SJSA1 (cell line): ENCODE measurements at regions not wholly inside any gene's neighbourhood (a gene's known extent, or its start where the extent isn't known, plus 50 kb on each side); places are given as distances from the start of the nearest gene placed in this dataset.
"Not testable (repeated sequence)": the region's sequence is repeated elsewhere in the genome, so short reads cannot be mapped to it uniquely, and the experiment has no call there.

Source experiments
- DNase-seq, 2 experiments: peaks; one replicate each; pipeline ENCODE4 v3.0.0-alpha.2; 2015 to 2020; ENCODE audit warnings: low spot score in 2 of 2, low read depth in 1 of 2
- H3K27ac ChIP-seq: fragments of 250-450 bp; sonication (Bioruptor Pico); 2 replicates; pipeline ENCODE4 v1.5.1; 2020; ENCODE audit warnings: mild to moderate bottlenecking, moderate library complexity
- H3K27me3 ChIP-seq: fragments of 250-450 bp; sonication (Bioruptor Pico); replicated peaks from 2 replicates; pipeline ENCODE4 v1.5.1; 2020; ENCODE audit warnings: mild to moderate bottlenecking, moderate library complexity
- H3K36me3 ChIP-seq: fragments of 250-450 bp; sonication (Bioruptor Pico); 2 replicates; pipeline ENCODE4 v1.5.1; 2020; ENCODE audit warnings: mild to moderate bottlenecking
- H3K4me1 ChIP-seq: fragments of 250-450 bp; sonication (Bioruptor Pico); replicated peaks from 2 replicates; pipeline ENCODE4 v1.6.1; 2021; ENCODE audit warnings: mild to moderate bottlenecking
- H3K4me3 ChIP-seq: fragments of 250-450 bp; sonication (Bioruptor Pico); 2 replicates; pipeline ENCODE4 v1.5.1; 2020; ENCODE audit warnings: mild to moderate bottlenecking
- H3K9me3 ChIP-seq: fragments of 250-450 bp; sonication (Bioruptor Pico); replicated peaks from 2 replicates; pipeline ENCODE4 v1.5.1; 2020; ENCODE audit warnings: mild to moderate bottlenecking

GRCh38 chr15:57896899-57897298, 168.6 kb downstream of the ALDH1A2 start:
- not testable (repeated sequence) for H3K27me3 ChIP-seq, H3K9me3 ChIP-seq, H3K36me3 ChIP-seq, H3K4me3 ChIP-seq, H3K4me1 ChIP-seq, H3K27ac ChIP-seq, DNase-seq

DNA sequence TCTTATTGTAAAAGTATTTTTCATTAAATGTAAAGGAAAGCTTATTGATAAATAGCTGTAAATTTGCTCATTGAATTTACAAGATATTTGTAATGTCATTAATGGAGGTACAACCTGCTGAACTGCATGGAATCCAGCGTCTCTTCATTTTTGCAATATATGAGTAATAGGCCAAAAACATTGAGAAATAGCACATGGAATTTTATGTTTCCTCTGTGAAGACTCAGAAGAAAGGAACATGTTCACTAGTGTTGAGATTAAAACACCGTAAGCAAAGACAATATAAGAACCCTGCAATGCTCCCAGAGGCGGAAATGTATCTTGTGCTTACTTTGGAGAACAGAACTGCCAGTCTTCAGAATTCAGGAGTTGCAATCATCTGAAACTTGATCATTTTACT, 167.6 kb downstream of the ALDH1A2 start:
- no peaks in the 10 kb centered on the region for H3K9me3 ChIP-seq

GRCh38 chr15:57902155-57902554, 163.4 kb downstream of the ALDH1A2 start:
- H3K36me3 ChIP-seq, result no peaks in the 10 kb centered on the region
- no peak overlapping the region for H3K4me3 ChIP-seq
- DNase-seq, result no peak
- H3K27ac ChIP-seq, result no peak overlapping the region
- no peaks in the 10 kb centered on the region for H3K4me1 ChIP-seq
- H3K9me3 ChIP-seq, result no peaks in the 10 kb centered on the region
- no peaks in the 10 kb centered on the region for H3K27me3 ChIP-seq

More for the DNA sequence above, 167.6 kb downstream of the ALDH1A2 start:
- H3K4me3 ChIP-seq, result no peak overlapping the region
- no peaks in the 10 kb centered on the region for H3K36me3 ChIP-seq
- no peaks in the 10 kb centered on the region for H3K4me1 ChIP-seq
- no peaks in the 10 kb centered on the region for H3K27me3 ChIP-seq
- DNase-seq, result no peak
- no peak overlapping the region for H3K27ac ChIP-seq
